Stomach (tissue), 8 donors: ENCODE measurements at regions not wholly inside any gene's neighbourhood (a gene's known extent, or its start where the extent isn't known, plus 50 kb on each side); places are given as distances from the start of the nearest gene placed in this dataset.

Experiments
- DNase-seq, 2 donors: peaks; one replicate each; pipeline versions ENCODE4 v3.0.0 to v3.0.0-alpha.2; 2013 to 2019
- H3K27ac ChIP-seq, 5 donors: fragments of 200-600 bp in 4 of 5; sonication (generic) in 4 of 5; one replicate each; pipeline ENCODE4 v1.5.1; 2013 to 2019; ENCODE audit warnings: mild to moderate bottlenecking in 1 of 5, moderate library complexity in 1 of 5
- H3K27me3 ChIP-seq, 3 donors: fragments of 200-600 bp; sonication (generic); one replicate each; pipeline ENCODE4 v1.5.1; 2017 to 2019; ENCODE audit warnings: mixed run types in 1 of 3
- H3K36me3 ChIP-seq, 4 donors: fragments of 200-600 bp; sonication (generic); 1 replicate in 3 of 4; 2 replicates in 1 of 4; pipeline ENCODE4 v1.5.1; 2016 to 2019
- H3K4me1 ChIP-seq, 4 donors: fragments of 200-600 bp; sonication (generic); one replicate each; pipeline ENCODE4 v1.5.1; 2016 to 2019
- H3K4me3 ChIP-seq, 4 donors: fragments of 200-600 bp; sonication (generic) in 3 of 4; one replicate each; pipeline ENCODE4 v1.5.1; 2016 to 2019; ENCODE audit warnings: mild to moderate bottlenecking in 1 of 4
- H3K9me3 ChIP-seq, 4 donors: fragments of 200-600 bp; sonication (generic); one replicate each; pipeline ENCODE4 v1.5.1; 2016 to 2019
- EP300 ChIP-seq: sonication (generic); formaldehyde crosslinking; IDR thresholded peaks from one replicate; pipeline ENCODE4 v1.6.1; 2017; ENCODE audit warnings: antibody characterized with exemption
- POLR2A ChIP-seq, 4 donors: fragments of 450-650 bp; IDR thresholded peaks; one replicate each; pipeline ENCODE4 v1.6.1; 2016; ENCODE audit warnings: antibody characterized with exemption in 4 of 4, control low read depth in 2 of 4, mild to moderate bottlenecking in 1 of 4, moderate library complexity in 1 of 4
- POLR2AphosphoS5 ChIP-seq, 3 donors: sonication (generic); formaldehyde crosslinking; IDR thresholded peaks; one replicate each; pipeline ENCODE4 v1.6.1; 2016; ENCODE audit warnings: antibody characterized with exemption in 3 of 3
- WGBS, 5 donors: extraction: QIAGEN DNeasy Blood & Tissue Kit in 3 of 5; methylation state at CpG; one replicate each; pipeline versions ENCODE4 v1.1.5 to v1.1.7; 2013 to 2018; 5-methylcytosine and 5-hydroxymethylcytosine counted together
- intact Hi-C: fragments of 100-400 bp; cut with DNase I; formaldehyde crosslinking; loops from one replicate; pipeline ENCODE4 v1.15.1; 2023; ENCODE audit warnings: low total_unique reads
- TF ChIP-seq, protein P1 (sequence below), 7 experiments: fragments of 450-650 bp in 4 of 7; fragments of 200-600 bp in 3 of 7; sonication (generic) in 3 of 7; IDR thresholded peaks; one replicate each; pipeline ENCODE4 v1.5.1; 2016 to 2019; ENCODE audit warnings: antibody characterized with exemption in 7 of 7, control low read depth in 2 of 7, mild to moderate bottlenecking in 1 of 7
- donor health status: healthy with polysubstance abuse.
- donor health status: Bipolar disorder and iron deficiency.
- donor health status: healthy.

GRCh38 chr5:125461641-125462072, 715.2 kb upstream of the ZNF608 start:
- intact Hi-C loops = no loop called here
- Histone ChIP-seq H3K4me1 (no peaks in the 10 kb centered on the region), H3K27me3 (no peaks in the 10 kb centered on the region), H3K27ac (no peak overlapping the region), H3K36me3 (no peaks in the 10 kb centered on the region), H3K4me3 (no peak overlapping the region), H3K9me3 (no peaks in the 10 kb centered on the region)
- WGBS, 5 donors = 73 to 89% (median 82%) methylated on average over 5 of the region's 5 CpGs
- TF ChIP-seq POLR2AphosphoS5 (IDR thresholded peaks at IDR 0.05) (no peak), EP300 (no peak), POLR2A (IDR thresholded peaks at IDR 0.05) (no peak)
- DNase-seq = no peak

DNA sequence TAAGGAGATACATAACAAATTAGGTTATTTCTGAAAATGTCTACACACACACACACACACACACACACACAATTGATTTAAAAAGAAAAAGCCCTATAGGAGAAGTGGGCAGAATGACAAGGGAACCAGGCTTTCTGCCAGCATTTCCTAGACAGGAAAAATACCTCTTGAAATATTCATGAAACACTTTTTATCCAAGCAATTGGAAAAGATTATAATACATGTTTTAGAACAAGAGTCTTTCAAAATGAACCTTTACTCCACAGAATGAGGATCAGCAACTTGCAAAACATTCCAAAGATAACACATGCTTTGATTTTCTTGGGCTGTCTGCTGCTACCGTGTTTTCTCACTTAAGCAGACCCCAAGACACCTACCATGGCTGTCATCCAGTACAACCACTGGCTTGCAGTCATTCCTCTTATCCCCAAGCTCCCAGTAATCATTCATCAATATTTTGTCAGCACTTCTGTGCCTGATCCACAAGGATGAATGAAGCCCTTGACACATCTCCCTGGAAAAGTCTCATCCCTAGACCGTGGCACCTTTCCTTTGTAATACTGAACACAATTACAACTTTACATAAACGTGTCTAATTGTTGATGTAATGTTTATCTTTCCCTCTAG, 717.1 kb upstream of the ZNF608 start:
- Histone ChIP-seq H3K4me3 (no peak overlapping the region), H3K9me3 (no peaks in the 10 kb centered on the region), H3K27ac (no peak overlapping the region), H3K27me3 (no peaks in the 10 kb centered on the region), H3K4me1 (no peaks in the 10 kb centered on the region), H3K36me3 (no peaks in the 10 kb centered on the region)
- no peak for TF ChIP-seq POLR2A (IDR thresholded peaks at IDR 0.05)
- TF ChIP-seq POLR2AphosphoS5 (IDR thresholded peaks at IDR 0.05) = no peak
- TF ChIP-seq EP300 = no peak
- 59 to 67% (median 62%) methylated on average over 3 of the region's 3 CpGs for WGBS, 5 donors
- no peak for DNase-seq
- intact Hi-C loops = no loop called here

DNA sequence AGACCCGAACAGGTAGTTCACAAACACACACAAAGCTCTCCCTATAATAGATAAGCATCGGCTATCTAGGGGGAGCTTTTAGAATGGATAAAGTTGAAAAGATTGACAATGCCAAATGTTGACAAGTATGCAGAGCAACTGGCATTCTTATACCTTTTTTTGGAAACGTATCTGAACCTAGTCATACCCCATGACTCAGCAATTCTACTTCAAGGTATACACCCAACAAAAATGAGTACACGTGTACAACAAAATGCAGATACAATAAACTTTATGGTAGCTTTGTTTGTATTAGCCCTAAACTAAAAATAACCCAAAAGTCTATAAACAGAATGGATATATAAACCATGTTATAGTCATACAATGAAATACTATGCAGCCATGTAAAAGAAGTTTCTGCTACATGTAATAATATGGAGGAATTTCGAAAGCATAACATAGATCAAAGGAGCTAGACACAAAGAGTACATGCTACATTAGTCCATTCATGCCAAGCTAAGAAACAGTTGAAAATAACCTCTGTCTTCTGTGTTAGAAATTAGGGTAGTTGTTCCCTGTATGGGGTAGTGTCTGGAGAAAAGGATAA, 718.5 kb upstream of the ZNF608 start:
- DNase-seq = no peak
- Histone ChIP-seq H3K27me3 (no peaks in the 10 kb centered on the region), H3K9me3 (no peaks in the 10 kb centered on the region), H3K4me1 (no peaks in the 10 kb centered on the region), H3K36me3 (no peaks in the 10 kb centered on the region), H3K27ac (no peak overlapping the region), H3K4me3 (no peak overlapping the region)
- TF ChIP-seq EP300 = no peak
- no peak for TF ChIP-seq POLR2AphosphoS5 (IDR thresholded peaks at IDR 0.05)
- WGBS, 5 donors = 64 to 73% (median 67%) methylated on average over 5 of the region's 5 CpGs
- intact Hi-C loops = no loop called here

- DNase-seq = no peak
- 30 to 53% (median 34%) methylated on average over 2 of the region's 2 CpGs for WGBS, 5 donors
Measured at GRCh38 chr5:125465703-125466102, 719.3 kb upstream of the ZNF608 start.

GRCh38 chr5:125467222-125467621, 720.8 kb upstream of the ZNF608 start:
- no peaks in the 10 kb centered on the region for H3K9me3 ChIP-seq
- no peaks in the 10 kb centered on the region for H3K4me1 ChIP-seq
- no peaks in the 10 kb centered on the region for H3K36me3 ChIP-seq
- no peak for DNase-seq
- TF ChIP-seq POLR2A (IDR thresholded peaks at IDR 0.05) = no peak
- TF ChIP-seq, protein P1, sequence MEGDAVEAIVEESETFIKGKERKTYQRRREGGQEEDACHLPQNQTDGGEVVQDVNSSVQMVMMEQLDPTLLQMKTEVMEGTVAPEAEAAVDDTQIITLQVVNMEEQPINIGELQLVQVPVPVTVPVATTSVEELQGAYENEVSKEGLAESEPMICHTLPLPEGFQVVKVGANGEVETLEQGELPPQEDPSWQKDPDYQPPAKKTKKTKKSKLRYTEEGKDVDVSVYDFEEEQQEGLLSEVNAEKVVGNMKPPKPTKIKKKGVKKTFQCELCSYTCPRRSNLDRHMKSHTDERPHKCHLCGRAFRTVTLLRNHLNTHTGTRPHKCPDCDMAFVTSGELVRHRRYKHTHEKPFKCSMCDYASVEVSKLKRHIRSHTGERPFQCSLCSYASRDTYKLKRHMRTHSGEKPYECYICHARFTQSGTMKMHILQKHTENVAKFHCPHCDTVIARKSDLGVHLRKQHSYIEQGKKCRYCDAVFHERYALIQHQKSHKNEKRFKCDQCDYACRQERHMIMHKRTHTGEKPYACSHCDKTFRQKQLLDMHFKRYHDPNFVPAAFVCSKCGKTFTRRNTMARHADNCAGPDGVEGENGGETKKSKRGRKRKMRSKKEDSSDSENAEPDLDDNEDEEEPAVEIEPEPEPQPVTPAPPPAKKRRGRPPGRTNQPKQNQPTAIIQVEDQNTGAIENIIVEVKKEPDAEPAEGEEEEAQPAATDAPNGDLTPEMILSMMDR (IDR thresholded peaks at IDR 0.05) = no peak
- TF ChIP-seq POLR2AphosphoS5 (IDR thresholded peaks at IDR 0.05) = no peak
- TF ChIP-seq EP300 = no peak
- 93 to 100% (median 100%) methylated on average over 1 of the region's 1 CpG for WGBS, 5 donors
- H3K27me3 ChIP-seq = no peaks in the 10 kb centered on the region
- no peak overlapping the region for H3K4me3 ChIP-seq
- intact Hi-C loops = no loop called here
- H3K27ac ChIP-seq = no peak overlapping the region

More at GRCh38 chr5:125465703-125466102, 719.3 kb upstream of the ZNF608 start:
- H3K9me3 ChIP-seq = no peaks in the 10 kb centered on the region
- TF ChIP-seq EP300 (no peak), POLR2A (IDR thresholded peaks at IDR 0.05) (no peak), POLR2AphosphoS5 (IDR thresholded peaks at IDR 0.05) (no peak)
- TF ChIP-seq, protein P1 (IDR thresholded peaks at IDR 0.05) = no peak
- intact Hi-C loops = no loop called here
- H3K4me1 ChIP-seq = no peaks in the 10 kb centered on the region
- H3K4me3 ChIP-seq = no peak overlapping the region
- H3K27ac ChIP-seq = no peak overlapping the region
- H3K27me3 ChIP-seq = no peaks in the 10 kb centered on the region
- no peaks in the 10 kb centered on the region for H3K36me3 ChIP-seq
